ENCODE measurements at regions not wholly inside any gene's neighbourhood (a gene's known extent, or its start where the extent isn't known, plus 50 kb on each side); places are given as distances from the start of the nearest gene placed in this dataset.

DNA sequence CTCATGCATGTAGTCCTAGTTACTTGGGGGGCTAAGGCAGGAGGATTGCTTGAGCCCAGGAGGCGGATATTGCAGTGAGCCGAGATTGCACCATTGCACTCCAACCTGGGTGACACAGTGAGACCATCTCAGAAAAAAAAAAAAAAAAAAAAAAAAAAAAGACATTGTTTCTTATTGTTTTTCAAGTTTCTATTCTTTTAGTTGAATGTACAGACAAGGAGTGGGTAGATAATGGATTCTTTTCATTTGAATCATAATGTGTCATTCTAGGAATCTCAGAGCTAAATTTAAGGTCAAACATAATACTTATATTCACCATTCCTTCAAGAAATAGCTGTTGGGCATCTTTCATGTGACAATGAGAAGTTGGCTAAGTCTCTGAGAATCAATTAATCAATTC is 157.0 kb upstream of the C21orf91 start:
- no peak overlapping the region for H3K27ac ChIP-seq (ENCODE audit: low read length)
- Mint-ChIP-seq H3K9me3 (peaks cover 2 to 4% of the 10 kb centered on the region in 2 donors), H3K27ac (no peak overlapping the region), H3K27me3 (ENCODE audit: low read depth in 2 of 2) (no peaks in the 10 kb centered on the region), H3K4me3 (no peak overlapping the region), H3K36me3 (no peaks in the 10 kb centered on the region), H3K4me1 (no peaks in the 10 kb centered on the region)
- no peaks in the 10 kb centered on the region for H3K36me3 ChIP-seq (ENCODE audit: control insufficient read depth, insufficient read depth, low read length)
- 100% methylated on average over 2 of the region's 2 CpGs for WGBS (ENCODE audit: insufficient coverage)
- no peak overlapping the region for H3K4me3 ChIP-seq (ENCODE audit: low read length)
- H3K9me3 ChIP-seq (ENCODE audit: control insufficient read depth, insufficient read depth, low read length), result no peaks in the 10 kb centered on the region
- ATAC-seq, result no peak
- DNase-seq, result no peak
- intact Hi-C loops (cut with micrococcal nuclease), result no loop called here
- H3K27me3 ChIP-seq (ENCODE audit: control insufficient read depth, insufficient read depth, low read length), result no peaks in the 10 kb centered on the region
- no peaks in the 10 kb centered on the region for H3K4me1 ChIP-seq (ENCODE audit: control insufficient read depth, insufficient read depth, low read length)
- TF ChIP-seq, protein P1, sequence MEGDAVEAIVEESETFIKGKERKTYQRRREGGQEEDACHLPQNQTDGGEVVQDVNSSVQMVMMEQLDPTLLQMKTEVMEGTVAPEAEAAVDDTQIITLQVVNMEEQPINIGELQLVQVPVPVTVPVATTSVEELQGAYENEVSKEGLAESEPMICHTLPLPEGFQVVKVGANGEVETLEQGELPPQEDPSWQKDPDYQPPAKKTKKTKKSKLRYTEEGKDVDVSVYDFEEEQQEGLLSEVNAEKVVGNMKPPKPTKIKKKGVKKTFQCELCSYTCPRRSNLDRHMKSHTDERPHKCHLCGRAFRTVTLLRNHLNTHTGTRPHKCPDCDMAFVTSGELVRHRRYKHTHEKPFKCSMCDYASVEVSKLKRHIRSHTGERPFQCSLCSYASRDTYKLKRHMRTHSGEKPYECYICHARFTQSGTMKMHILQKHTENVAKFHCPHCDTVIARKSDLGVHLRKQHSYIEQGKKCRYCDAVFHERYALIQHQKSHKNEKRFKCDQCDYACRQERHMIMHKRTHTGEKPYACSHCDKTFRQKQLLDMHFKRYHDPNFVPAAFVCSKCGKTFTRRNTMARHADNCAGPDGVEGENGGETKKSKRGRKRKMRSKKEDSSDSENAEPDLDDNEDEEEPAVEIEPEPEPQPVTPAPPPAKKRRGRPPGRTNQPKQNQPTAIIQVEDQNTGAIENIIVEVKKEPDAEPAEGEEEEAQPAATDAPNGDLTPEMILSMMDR (IDR thresholded peaks at IDR 0.05), result no peak

DNA sequence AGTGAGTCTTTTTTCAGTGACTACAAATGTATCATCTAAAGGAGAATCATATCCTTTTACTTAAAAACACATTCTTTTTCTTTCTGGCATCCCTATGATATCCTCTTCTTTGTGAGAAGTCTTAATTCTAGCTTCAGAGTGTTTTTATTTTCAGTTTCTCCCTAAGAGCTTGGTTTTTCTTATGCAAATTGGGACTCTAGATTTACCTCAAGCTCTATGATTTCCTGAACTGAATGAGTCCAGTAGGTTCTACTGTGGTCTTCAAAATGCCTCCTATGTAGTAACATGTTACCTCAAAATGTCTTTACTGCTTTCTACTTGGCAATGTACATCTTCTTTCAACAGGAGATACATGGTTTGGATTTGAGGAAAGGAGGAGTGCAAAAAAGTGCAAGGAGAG is 148.2 kb upstream of the C21orf91 start:
- TF ChIP-seq, protein P1 (IDR thresholded peaks at IDR 0.05), result no peak
- Histone ChIP-seq H3K9me3 (ENCODE audit: control insufficient read depth, insufficient read depth, low read length) (no peaks in the 10 kb centered on the region), H3K4me1 (ENCODE audit: control insufficient read depth, insufficient read depth, low read length) (no peaks in the 10 kb centered on the region), H3K27me3 (ENCODE audit: control insufficient read depth, insufficient read depth, low read length) (no peaks in the 10 kb centered on the region), H3K36me3 (ENCODE audit: control insufficient read depth, insufficient read depth, low read length) (no peaks in the 10 kb centered on the region), H3K27ac (ENCODE audit: low read length) (no peak overlapping the region), H3K4me3 (ENCODE audit: low read length) (no peak overlapping the region)
- H3K9me3 Mint-ChIP-seq, result peaks cover 2 to 4% of the 10 kb centered on the region in 2 donors
- intact Hi-C loops (cut with micrococcal nuclease), result no loop called here
- no peaks in the 10 kb centered on the region for H3K27me3 Mint-ChIP-seq (ENCODE audit: low read depth in 2 of 2)
- no peak overlapping the region for H3K4me3 Mint-ChIP-seq
- no peaks in the 10 kb centered on the region for H3K36me3 Mint-ChIP-seq
- ATAC-seq, result no peak
- no peak overlapping the region for H3K27ac Mint-ChIP-seq
- H3K4me1 Mint-ChIP-seq, result no peaks in the 10 kb centered on the region
- no peak for DNase-seq

DNA sequence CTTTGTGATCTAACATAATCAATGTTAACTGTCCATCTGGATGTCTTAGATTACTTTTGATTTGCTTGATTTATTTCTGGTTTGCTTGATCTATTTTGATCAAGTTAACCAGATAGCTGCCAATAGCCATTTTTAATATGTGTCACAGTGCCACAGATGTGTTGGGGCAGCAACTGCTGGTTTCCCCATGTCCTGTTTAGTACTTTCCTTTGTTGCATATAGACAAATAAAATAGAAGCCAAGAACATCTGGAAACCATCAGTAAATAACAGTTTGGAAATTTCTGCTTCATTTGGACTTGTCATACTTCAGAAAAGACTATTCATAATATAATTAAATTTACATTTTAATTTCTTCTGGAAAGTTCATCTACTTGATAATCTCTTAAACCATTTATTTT is 145.6 kb upstream of the C21orf91 start:
- no peaks in the 10 kb centered on the region for H3K9me3 Mint-ChIP-seq
- intact Hi-C loops (cut with micrococcal nuclease), result no loop called here
- H3K4me1 Mint-ChIP-seq, result no peaks in the 10 kb centered on the region
- H3K27ac Mint-ChIP-seq, result no peak overlapping the region
- Histone ChIP-seq H3K27ac (ENCODE audit: low read length) (no peak overlapping the region), H3K36me3 (ENCODE audit: control insufficient read depth, insufficient read depth, low read length) (no peaks in the 10 kb centered on the region), H3K27me3 (ENCODE audit: control insufficient read depth, insufficient read depth, low read length) (no peaks in the 10 kb centered on the region), H3K4me1 (ENCODE audit: control insufficient read depth, insufficient read depth, low read length) (no peaks in the 10 kb centered on the region), H3K4me3 (ENCODE audit: low read length) (no peak overlapping the region), H3K9me3 (ENCODE audit: control insufficient read depth, insufficient read depth, low read length) (no peaks in the 10 kb centered on the region)
- H3K27me3 Mint-ChIP-seq (ENCODE audit: low read depth in 2 of 2), result no peaks in the 10 kb centered on the region
- H3K36me3 Mint-ChIP-seq, result no peaks in the 10 kb centered on the region
- TF ChIP-seq, protein P1 (IDR thresholded peaks at IDR 0.05), result no peak
- no peak for DNase-seq
- ATAC-seq, result no peak
- no peak overlapping the region for H3K4me3 Mint-ChIP-seq

DNA sequence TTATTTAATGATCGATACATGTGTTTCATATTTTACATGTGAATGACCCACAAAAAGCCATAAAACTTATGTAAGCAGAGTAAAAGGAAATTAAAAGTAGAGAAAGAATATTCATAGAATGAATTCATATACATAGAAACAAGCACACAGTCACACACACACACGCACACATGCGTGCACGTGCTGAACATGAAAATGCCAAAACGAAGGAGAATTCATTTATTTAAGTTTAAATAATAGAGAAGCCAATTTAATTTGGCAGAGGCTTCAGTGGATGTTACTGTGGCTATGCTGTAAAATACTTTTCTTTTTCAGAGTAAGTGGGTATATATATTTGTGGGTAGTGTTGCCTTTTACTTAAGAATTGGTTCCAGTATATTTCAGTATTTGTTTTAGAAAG is 145.0 kb upstream of the C21orf91 start:
- TF ChIP-seq, protein P1 (IDR thresholded peaks at IDR 0.05), result no peak
- Histone ChIP-seq H3K4me3 (ENCODE audit: low read length) (no peak overlapping the region), H3K9me3 (ENCODE audit: control insufficient read depth, insufficient read depth, low read length) (no peaks in the 10 kb centered on the region), H3K4me1 (ENCODE audit: control insufficient read depth, insufficient read depth, low read length) (no peaks in the 10 kb centered on the region), H3K27ac (ENCODE audit: low read length) (no peak overlapping the region), H3K27me3 (ENCODE audit: control insufficient read depth, insufficient read depth, low read length) (no peaks in the 10 kb centered on the region), H3K36me3 (ENCODE audit: control insufficient read depth, insufficient read depth, low read length) (no peaks in the 10 kb centered on the region)
- H3K27ac Mint-ChIP-seq, result no peak overlapping the region
- no peak overlapping the region for H3K4me3 Mint-ChIP-seq
- DNase-seq, result no peak
- ATAC-seq, result no peak
- 82% methylated on average over 2 of the region's 5 CpGs for WGBS (ENCODE audit: insufficient coverage)
- intact Hi-C loops (cut with micrococcal nuclease), result no loop called here
- no peaks in the 10 kb centered on the region for H3K9me3 Mint-ChIP-seq
- no peaks in the 10 kb centered on the region for H3K27me3 Mint-ChIP-seq (ENCODE audit: low read depth in 2 of 2)
- H3K4me1 Mint-ChIP-seq, result no peaks in the 10 kb centered on the region
- no peaks in the 10 kb centered on the region for H3K36me3 Mint-ChIP-seq
